ENCODE measurements at regions not wholly inside any gene's neighbourhood (a gene's known extent, or its start where the extent isn't known, plus 50 kb on each side); places are given as distances from the start of the nearest gene placed in this dataset.
"Not testable (repeated sequence)": the region's sequence is repeated elsewhere in the genome, so short reads cannot be mapped to it uniquely, and the experiment has no call there.

- TF ChIP-seq POLR2A, CTCF (IDR thresholded peaks at IDR 0.05): not testable (repeated sequence)
Measured at GRCh38 chr15:58323321-58323720, 108.5 kb upstream of the LIPC start.
